Vagina (tissue), 2 donors: ENCODE measurements at regions not wholly inside any gene's neighbourhood (a gene's known extent, or its start where the extent isn't known, plus 50 kb on each side); places are given as distances from the start of the nearest gene placed in this dataset.

Source experiments
- DNase-seq, 2 donors: peaks; one replicate each; pipeline ENCODE4 v3.0.0-alpha.2; 2017; ENCODE audit errors: extremely low spot score in 2 of 2
- H3K27ac ChIP-seq: fragments of 200-600 bp; sonication (generic); one replicate; pipeline ENCODE4 v1.5.1; 2019
- H3K27me3 ChIP-seq: fragments of 200-600 bp; sonication (generic); one replicate; pipeline ENCODE4 v1.5.1; 2019
- H3K36me3 ChIP-seq, 2 donors: fragments of 200-600 bp; sonication (generic); one replicate each; pipeline ENCODE4 v1.5.1; 2017 to 2019
- H3K4me1 ChIP-seq: fragments of 200-600 bp; sonication (generic); one replicate; pipeline ENCODE4 v1.5.1; 2019
- H3K4me3 ChIP-seq, 2 donors: fragments of 200-600 bp; sonication (generic); 1 replicate in 1 of 2; 2 replicates in 1 of 2; pipeline ENCODE4 v1.5.1; 2016 to 2019
- H3K9me3 ChIP-seq: fragments of 200-600 bp; sonication (generic); one replicate; pipeline ENCODE4 v1.5.1; 2019
- CTCF ChIP-seq, 3 experiments: fragments of 450-650 bp in 2 of 3; fragments of 200-600 bp in 1 of 3; sonication (generic) in 1 of 3; IDR thresholded peaks; one replicate each; pipeline ENCODE4 v1.5.1; 2017 to 2019; ENCODE audit warnings: antibody characterized with exemption in 3 of 3, mild to moderate bottlenecking in 2 of 3, moderate library complexity in 2 of 3
- POLR2A ChIP-seq, 2 donors: fragments of 450-650 bp; IDR thresholded peaks; one replicate each; pipeline ENCODE4 v1.6.1; 2017; ENCODE audit warnings: antibody characterized with exemption in 2 of 2, mild to moderate bottlenecking in 2 of 2, moderate library complexity in 2 of 2
- POLR2AphosphoS5 ChIP-seq, 2 donors: sonication (generic); formaldehyde crosslinking; IDR thresholded peaks; one replicate each; pipeline ENCODE4 v1.9.0; 2017; ENCODE audit warnings: antibody characterized with exemption in 2 of 2, mild to moderate bottlenecking in 2 of 2, low read depth in 1 of 2; ENCODE audit not compliant: insufficient read depth in 1 of 2
- intact Hi-C: fragments of 100-400 bp; cut with DNase I; formaldehyde crosslinking; loops from one replicate; pipeline ENCODE4 v1.15.1; 2023

- intact Hi-C loops = no loop called here
- no peak overlapping the region for H3K4me3 ChIP-seq
These were observed 201.9 kb upstream of the JAG1 start for GRCh38 chr20:10875653-10876052.

GRCh38 chr20:10876558-10876957 lies 202.8 kb upstream of the JAG1 start:
- Histone ChIP-seq H3K27me3 (no peaks in the 10 kb centered on the region), H3K4me3 (no peak overlapping the region), H3K27ac (no peak overlapping the region), H3K36me3 (no peaks in the 10 kb centered on the region), H3K4me1 (peaks cover 19% of the 10 kb centered on the region), H3K9me3 (no peaks in the 10 kb centered on the region)
- DNase-seq = no peak
- TF ChIP-seq POLR2A (IDR thresholded peaks at IDR 0.05) = no peak
- peak in 1 of 2 donors; percentile 77 for TF ChIP-seq POLR2AphosphoS5 (IDR thresholded peaks at IDR 0.05; ENCODE audit: insufficient read depth in 1 of 2, low read depth in 1 of 2)
- intact Hi-C loops = no loop called here

More at GRCh38 chr20:10875653-10876052, 201.9 kb upstream of the JAG1 start:
- TF ChIP-seq CTCF (IDR thresholded peaks at IDR 0.05) = no peak
- no peak for TF ChIP-seq POLR2A (IDR thresholded peaks at IDR 0.05)
- TF ChIP-seq POLR2AphosphoS5 (IDR thresholded peaks at IDR 0.05; ENCODE audit: insufficient read depth in 1 of 2, low read depth in 1 of 2) = no peak
- no peak overlapping the region for H3K27ac ChIP-seq
- peaks cover 19% of the 10 kb centered on the region for H3K4me1 ChIP-seq
- H3K9me3 ChIP-seq = no peaks in the 10 kb centered on the region
- H3K27me3 ChIP-seq = no peaks in the 10 kb centered on the region
- H3K36me3 ChIP-seq = no peaks in the 10 kb centered on the region
- DNase-seq = no peak

- intact Hi-C loops = no loop called here
- TF ChIP-seq POLR2AphosphoS5 (IDR thresholded peaks at IDR 0.05; ENCODE audit: insufficient read depth in 1 of 2, low read depth in 1 of 2) = no peak
- no peaks in the 10 kb centered on the region for H3K27me3 ChIP-seq
- H3K27ac ChIP-seq = peak overlapping the region; percentile 28
- no peak overlapping the region for H3K4me3 ChIP-seq
- peaks cover 19% of the 10 kb centered on the region for H3K4me1 ChIP-seq
- no peaks in the 10 kb centered on the region for H3K36me3 ChIP-seq
- no peaks in the 10 kb centered on the region for H3K9me3 ChIP-seq
- no peak for DNase-seq
These were observed 203.5 kb upstream of the JAG1 start for GRCh38 chr20:10877342-10877741.

GRCh38 chr20:10883166-10883565 lies 209.4 kb upstream of the JAG1 start:
- H3K36me3 ChIP-seq = no peaks in the 10 kb centered on the region
- intact Hi-C loops = no loop called here
- no peaks in the 10 kb centered on the region for H3K9me3 ChIP-seq
- no peak for DNase-seq
- no peaks in the 10 kb centered on the region for H3K4me1 ChIP-seq
- H3K27me3 ChIP-seq = no peaks in the 10 kb centered on the region
- TF ChIP-seq CTCF (IDR thresholded peaks at IDR 0.05) (no peak), POLR2AphosphoS5 (IDR thresholded peaks at IDR 0.05; ENCODE audit: insufficient read depth in 1 of 2, low read depth in 1 of 2) (no peak), POLR2A (IDR thresholded peaks at IDR 0.05) (no peak)
- H3K4me3 ChIP-seq = no peak overlapping the region
- H3K27ac ChIP-seq = no peak overlapping the region

GRCh38 chr20:10893321-10893720 lies 219.5 kb upstream of the JAG1 start:
- intact Hi-C loops = no loop called here
- no peaks in the 10 kb centered on the region for H3K36me3 ChIP-seq
- no peaks in the 10 kb centered on the region for H3K4me1 ChIP-seq
- H3K4me3 ChIP-seq = no peak overlapping the region
- no peaks in the 10 kb centered on the region for H3K9me3 ChIP-seq
- H3K27ac ChIP-seq = no peak overlapping the region
- H3K27me3 ChIP-seq = no peaks in the 10 kb centered on the region
- TF ChIP-seq POLR2A (IDR thresholded peaks at IDR 0.05) (no peak), POLR2AphosphoS5 (IDR thresholded peaks at IDR 0.05; ENCODE audit: insufficient read depth in 1 of 2, low read depth in 1 of 2) (no peak), CTCF (IDR thresholded peaks at IDR 0.05) (no peak)
- no peak for DNase-seq

GRCh38 chr20:10897336-10897735 lies 223.5 kb upstream of the JAG1 start:
- DNase-seq = no peak
- no peaks in the 10 kb centered on the region for H3K36me3 ChIP-seq
- H3K9me3 ChIP-seq = no peaks in the 10 kb centered on the region
- no peak overlapping the region for H3K4me3 ChIP-seq
- no peaks in the 10 kb centered on the region for H3K4me1 ChIP-seq
- TF ChIP-seq POLR2AphosphoS5 (IDR thresholded peaks at IDR 0.05; ENCODE audit: insufficient read depth in 1 of 2, low read depth in 1 of 2) (no peak), CTCF (IDR thresholded peaks at IDR 0.05) (no peak), POLR2A (IDR thresholded peaks at IDR 0.05) (no peak)
- H3K27ac ChIP-seq = no peak overlapping the region
- intact Hi-C loops = no loop called here
- H3K27me3 ChIP-seq = no peaks in the 10 kb centered on the region
